Ovary (tissue), 3 donors: ENCODE measurements at regions not wholly inside any gene's neighbourhood (a gene's known extent, or its start where the extent isn't known, plus 50 kb on each side); places are given as distances from the start of the nearest gene placed in this dataset.

ENCODE experiments used
- CTCF ChIP-seq, 3 donors: fragments of 450-650 bp in 2 of 3; fragments of 200-600 bp in 1 of 3; IDR thresholded peaks; one replicate each; pipeline versions ENCODE4 v1.5.1 to v1.8.0; 2016 to 2022; ENCODE audit warnings: antibody characterized with exemption in 3 of 3, mild to moderate bottlenecking in 1 of 3
- EP300 ChIP-seq: sonication (generic); formaldehyde crosslinking; IDR thresholded peaks from one replicate; pipeline ENCODE4 v1.6.1; 2017; ENCODE audit warnings: antibody characterized with exemption
- POLR2A ChIP-seq: fragments of 450-650 bp; IDR thresholded peaks from one replicate; pipeline ENCODE4 v1.6.1; 2017; ENCODE audit warnings: antibody characterized with exemption, mild to moderate bottlenecking, moderate library complexity
- donor health status: DM: no; HTN: no; CAD: no.

DNA sequence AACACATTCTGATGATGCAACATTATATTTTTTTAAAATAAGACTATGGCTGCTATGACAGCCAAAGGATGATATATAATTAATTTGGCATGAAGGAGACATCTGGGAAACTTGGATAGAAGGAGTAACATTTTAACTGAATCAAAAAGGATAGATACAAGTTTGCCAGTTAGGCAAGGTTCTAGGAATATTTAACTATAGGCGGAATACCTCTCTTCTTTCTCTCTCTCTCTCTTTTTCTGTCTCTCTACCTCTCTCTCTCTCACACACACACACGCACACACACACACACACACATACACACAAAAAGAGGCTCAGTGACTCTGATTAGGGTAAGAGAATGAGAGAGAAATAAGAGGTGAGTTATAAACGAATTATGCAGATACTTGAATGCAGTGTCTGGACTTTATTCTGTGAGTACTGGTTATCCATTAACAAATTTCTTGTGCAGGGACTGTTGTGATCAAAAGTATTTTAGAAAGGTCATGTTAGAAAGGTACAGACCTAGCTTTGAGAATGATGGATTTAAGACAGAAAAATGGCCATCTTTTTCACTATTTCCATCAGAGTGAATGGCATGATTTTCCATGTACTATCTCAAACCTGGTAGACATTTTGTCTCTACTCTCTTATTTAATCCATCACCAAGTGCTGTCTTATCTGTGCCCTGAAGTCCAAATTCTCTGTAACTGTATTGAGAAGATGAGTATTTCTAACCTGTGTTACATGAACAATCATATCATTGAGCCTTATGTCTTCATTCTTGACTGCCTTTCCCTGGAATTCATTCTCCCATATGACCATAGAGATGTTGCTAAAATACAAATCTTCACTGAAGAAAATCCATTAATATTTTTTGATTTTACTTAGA is 1106.9 kb upstream of the ADGRL4 start:
- TF ChIP-seq CTCF (IDR thresholded peaks at IDR 0.05) (no peak), POLR2A (no peak), EP300 (no peak)
